EL (cell line): ENCODE measurements at regions not wholly inside any gene's neighbourhood (a gene's known extent, or its start where the extent isn't known, plus 50 kb on each side); places are given as distances from the start of the nearest gene placed in this dataset.

Experiments used
- DNase-seq: peaks from one replicate; pipeline ENCODE4 v3.0.0-alpha.2; 2016

DNA sequence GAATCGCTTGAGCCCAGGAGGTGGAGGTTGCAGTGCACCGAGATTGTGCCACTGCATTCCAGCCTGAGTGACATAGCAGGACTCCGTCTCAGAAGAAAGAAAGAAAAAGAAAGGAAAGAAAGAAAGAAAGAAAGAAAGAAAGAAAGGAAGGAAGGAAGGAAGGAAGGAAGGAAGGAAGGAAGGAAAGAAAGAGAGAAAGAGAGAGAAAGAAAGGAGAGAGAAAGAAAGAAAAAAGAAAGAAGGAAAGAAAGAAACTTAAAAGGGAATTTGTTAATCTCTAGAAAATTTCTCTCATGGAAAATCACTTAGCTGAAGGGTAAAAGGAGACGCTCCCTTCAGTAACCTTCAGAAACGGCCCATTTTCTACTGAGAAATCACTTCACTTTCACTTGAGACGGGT lies 279.5 kb upstream of the KLF6 start:
- DNase-seq = no peak

DNA sequence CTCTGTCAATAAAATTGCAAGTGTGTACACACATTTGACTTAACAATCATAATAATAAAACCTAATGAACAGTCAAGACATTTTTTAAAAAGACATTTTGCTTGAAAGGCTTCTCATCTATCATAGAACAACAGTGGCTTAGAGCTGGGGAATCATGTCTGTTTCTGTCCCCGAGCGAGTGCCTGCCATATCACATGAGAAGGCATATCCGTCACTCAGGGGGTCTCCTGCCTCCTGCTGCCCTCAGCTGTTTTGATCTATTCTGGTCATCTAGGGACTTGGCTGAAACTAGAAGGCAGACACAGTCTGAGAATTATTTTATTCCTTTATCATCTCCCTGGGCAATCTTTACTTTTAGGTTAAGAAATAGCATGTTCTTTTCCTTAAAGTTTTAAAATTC lies 278.7 kb upstream of the KLF6 start:
- DNase-seq = no peak

GRCh38 chr10:4062751-4063150 lies 277.7 kb upstream of the KLF6 start:
- no peak for DNase-seq

- DNase-seq = peak; percentile 18
These were observed 277.1 kb upstream of the KLF6 start for GRCh38 chr10:4062072-4062471.

GRCh38 chr10:4061441-4061951 lies 276.5 kb upstream of the KLF6 start:
- DNase-seq = no peak

GRCh38 chr10:4059471-4060138 lies 274.6 kb upstream of the KLF6 start:
- no peak for DNase-seq

DNA sequence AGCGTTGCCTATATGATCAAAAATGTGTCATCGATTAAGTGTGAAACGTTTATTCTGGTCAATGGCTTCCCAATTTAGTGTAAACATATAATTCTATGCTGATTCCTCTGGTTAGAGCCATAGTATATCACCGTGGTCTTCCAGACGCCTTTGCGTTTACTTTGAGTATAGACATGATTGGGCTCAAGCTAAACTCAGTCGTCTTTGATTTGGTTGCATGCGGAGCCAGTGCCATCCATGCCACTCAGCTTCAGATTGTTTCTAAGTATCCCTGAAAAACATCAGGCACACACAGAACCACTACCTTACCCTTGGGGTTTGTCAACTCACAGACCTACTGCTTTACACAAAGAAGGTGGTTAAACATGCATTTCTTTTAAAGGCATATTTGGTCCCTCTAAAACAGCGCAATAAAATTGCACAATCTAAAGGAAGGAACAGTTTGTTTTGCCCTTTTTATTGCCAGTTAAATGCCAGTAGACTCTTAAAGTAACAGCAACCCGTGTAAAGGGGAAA lies 273.6 kb upstream of the KLF6 start:
- DNase-seq = no peak

- no peak for DNase-seq
These were observed 272.9 kb upstream of the KLF6 start for GRCh38 chr10:4057725-4058513.

DNA sequence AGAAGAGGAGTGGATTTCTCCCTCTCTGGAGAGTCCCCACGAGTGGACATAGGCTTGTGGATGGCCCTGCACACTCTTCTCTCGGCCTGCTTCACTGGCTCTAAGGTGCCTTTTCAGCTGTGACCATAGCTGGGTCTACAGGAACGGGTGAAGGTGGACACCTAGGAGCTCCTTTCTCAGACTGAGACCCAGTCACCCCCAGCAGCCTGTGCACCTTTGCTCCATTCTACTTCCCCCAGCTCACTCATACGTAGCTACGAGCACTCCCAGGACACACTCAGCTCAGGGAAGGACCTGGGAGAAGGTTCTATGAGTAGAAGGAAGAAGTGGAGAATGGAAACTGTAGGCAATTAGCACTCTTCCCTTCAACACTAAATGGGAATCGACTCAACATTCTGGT lies 272.0 kb upstream of the KLF6 start:
- no peak for DNase-seq

DNA sequence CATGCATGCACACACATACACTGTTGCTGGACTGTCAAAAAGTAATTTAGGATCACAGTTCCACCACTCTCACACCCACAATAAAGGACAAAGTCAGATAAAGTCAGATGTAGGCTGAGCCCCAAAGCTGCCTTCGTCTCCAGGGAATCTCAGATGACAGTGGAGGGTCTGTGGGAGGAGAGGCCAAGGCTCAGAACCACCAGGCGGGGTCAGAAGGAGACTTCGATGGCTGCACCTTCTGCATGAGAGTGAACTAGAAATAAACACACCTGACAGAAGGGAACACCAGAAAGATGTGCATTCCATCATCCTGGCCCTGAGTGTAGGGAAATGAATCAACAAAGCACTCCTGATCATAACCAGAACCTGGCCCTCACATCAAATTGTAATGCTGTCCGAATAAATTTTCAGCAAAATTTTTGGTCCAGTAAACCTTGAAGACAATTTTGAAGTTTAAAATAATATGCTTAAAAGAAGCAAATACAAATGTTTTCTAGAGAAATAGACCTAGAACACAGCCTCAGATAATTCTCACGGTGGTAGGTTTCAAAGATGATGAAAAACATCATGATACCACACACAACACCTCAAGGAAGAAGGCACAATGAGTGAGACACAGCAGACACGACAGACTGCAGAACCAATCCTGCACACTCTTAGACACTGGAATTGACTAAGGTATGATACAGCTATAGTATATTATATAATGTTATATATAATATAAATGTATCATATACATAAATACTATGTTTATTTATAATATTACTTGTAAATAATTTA lies 269.8 kb upstream of the KLF6 start:
- DNase-seq = no peak

DNA sequence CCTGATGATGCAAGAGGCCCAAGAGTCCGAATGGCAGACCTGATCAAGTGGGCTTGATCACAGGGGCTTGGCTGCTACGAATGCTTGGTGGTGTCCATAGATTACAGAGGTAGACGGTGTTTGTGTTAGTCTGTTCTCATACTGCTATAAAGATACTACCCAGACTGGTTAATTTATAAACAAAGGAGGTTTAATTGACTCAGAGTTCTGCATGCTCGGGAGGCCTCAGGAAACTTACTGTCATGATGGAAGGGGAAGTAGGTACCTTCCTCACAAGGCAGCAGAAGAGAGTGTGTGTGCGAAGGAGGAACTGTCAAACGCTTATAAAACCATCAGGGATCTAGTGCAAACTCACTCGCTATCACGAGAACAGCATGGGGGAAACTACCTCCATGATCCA lies 268.9 kb upstream of the KLF6 start:
- DNase-seq = no peak

DNA sequence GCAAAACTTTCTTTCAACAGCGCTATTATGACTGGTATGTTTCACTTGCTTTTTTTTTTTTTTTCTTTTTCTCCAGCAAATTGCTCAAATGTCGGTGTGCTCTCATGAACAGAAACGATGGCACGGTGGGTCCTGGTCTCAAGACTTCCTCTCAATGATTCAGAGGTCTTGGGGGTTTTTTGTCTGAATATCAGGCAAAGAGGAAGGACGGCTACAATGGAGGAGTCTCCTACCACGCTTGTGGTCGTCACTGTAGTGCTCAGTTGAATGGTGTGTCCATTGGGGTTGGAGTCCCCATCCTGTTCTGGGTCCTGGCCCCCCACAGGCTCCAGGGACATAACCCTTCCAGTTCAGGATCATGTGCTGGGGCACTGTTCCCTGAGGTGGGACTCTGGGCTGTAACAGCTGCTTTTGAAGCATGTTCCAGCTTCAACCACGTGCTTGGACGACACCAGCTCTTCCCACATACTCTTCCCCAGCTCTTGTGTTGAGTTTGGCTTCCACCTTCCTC lies 266.7 kb upstream of the KLF6 start:
- no peak for DNase-seq

DNA sequence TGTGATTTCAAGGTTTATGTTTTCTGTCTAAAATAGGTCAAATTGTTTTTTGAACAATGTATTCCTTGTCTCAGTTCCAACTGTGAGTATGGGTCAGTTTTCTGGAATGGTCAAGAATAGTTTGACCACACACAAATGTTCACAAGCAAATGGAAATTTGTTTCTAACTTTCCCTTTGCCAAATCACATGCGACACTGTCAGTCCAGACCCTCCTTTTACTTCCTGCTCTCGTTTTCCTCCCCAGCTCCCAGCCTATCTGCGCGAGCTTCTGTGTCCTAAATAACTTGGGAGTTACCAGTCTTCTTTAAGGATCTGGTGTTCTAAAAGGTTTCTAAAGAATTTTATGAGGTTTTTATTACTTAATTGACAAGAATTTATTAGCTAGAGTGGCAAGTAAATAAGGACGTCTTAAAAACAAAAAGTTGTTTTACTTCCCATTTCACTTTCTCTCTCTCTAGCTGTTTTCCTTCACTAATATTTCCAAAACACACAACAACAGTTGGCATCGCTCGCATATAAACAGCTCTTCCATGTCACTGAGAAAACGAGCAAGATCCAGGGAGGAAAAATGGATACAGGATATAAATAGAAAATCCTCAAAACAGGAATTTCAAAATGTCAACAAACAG lies 266.1 kb upstream of the KLF6 start:
- DNase-seq = peak; percentile 25

GRCh38 chr10:4050061-4050460 lies 265.1 kb upstream of the KLF6 start:
- DNase-seq = no peak

GRCh38 chr10:4049348-4049747 lies 264.3 kb upstream of the KLF6 start:
- DNase-seq = no peak

- DNase-seq = no peak
These were observed 263.3 kb upstream of the KLF6 start for GRCh38 chr10:4048236-4048864.

DNA sequence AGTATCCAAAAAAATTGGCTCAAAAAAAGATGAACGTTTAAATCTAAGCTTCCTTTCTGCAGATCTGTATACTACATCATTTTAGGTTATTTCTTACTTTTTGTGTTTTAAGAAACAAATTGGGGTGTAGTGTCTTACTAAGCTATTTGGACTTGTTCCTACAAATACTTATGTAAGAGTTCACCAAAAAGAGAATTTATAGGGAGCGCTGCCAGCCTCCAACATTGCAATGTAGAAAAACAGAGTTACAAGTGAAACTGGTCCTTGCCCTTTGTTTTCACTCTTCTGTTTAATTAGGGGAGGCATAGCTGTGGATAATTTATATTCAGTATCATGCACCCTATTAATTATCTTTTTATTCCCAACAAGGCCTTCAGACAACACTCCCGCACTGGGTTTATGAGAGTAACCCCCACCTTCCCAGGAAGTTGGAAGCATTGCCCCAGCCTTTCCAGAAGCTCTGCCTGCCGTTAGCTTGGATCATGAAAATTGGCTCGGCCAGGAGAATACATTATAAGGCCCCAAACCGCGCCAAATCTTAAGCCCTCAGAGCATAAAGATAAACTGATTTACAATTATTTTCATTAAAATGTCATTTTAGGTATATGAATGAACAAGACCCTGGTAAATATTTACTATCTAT lies 261.8 kb upstream of the KLF6 start:
- no peak for DNase-seq

GRCh38 chr10:4046030-4046429 lies 261.0 kb upstream of the KLF6 start:
- no peak for DNase-seq

DNA sequence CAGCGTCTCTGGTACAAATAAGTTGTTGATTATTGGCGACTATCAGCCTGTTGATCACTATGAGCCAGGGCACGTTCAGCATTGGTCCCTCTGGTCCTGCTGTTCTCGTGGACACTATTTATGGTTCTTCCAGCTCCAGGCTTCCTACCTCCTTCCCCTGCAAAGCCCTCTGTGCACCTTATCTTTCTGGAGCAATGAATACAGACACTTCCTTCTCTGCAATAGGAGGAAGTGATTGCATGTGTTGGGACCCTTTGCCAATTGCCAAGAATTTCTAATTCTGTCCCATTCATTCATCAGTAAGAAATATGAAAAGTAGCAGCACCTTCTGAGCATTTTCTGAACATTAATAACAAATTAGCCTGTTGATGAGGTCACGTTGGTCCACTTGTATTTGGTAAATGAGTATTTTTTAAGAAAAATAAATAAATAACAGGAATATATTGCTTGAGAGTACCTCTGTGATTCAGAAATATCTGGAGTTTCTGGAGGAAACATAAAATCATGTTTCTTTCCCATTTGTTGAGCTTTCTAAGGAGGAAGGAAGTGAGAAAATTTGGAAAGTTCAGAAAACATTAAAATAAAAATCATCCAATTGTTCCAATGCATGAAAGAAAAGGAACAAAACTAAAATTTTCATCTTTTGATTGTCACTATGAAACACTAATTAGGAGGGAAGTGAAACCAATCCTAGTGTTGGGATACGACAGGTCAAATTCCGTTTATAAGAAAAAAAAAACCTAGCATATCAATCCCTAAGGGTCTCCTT lies 259.1 kb upstream of the KLF6 start:
- DNase-seq = no peak

- DNase-seq = peak; percentile 13
These were observed 256.6 kb upstream of the KLF6 start for GRCh38 chr10:4041635-4042034.

- no peak for DNase-seq
These were observed 253.0 kb upstream of the KLF6 start for GRCh38 chr10:4038000-4038399.
